LNCAP (cell line): ENCODE measurements at regions not wholly inside any gene's neighbourhood (a gene's known extent, or its start where the extent isn't known, plus 50 kb on each side); places are given as distances from the start of the nearest gene placed in this dataset.

ENCODE experiments used
- TF ChIP-seq, protein P1 (sequence below): fragments of 450-650 bp; IDR thresholded peaks from 2 replicates; pipeline ENCODE4 v1.5.1; 2017; ENCODE audit warnings: mild to moderate bottlenecking

DNA sequence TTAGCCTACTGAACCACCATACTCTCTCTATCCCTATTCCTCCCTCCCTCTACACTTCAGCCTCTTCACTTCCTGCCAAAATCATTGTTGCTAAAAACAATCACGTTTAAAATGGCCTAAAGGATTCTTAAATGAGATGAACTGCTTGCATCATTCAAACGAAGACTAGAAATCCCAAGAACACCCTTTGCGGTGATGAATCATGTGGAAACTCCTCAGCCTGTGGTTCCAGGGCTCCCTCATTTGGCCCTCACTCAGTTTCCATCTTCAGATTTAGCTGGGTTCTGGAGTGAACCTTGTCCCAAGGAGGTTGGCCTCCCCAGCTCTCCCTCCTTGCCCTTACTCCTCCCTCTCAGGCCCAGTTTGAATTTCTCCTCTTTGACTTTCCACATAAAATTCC lies 125.6 kb upstream of the CDC42EP3 start:
- TF ChIP-seq, protein P1, sequence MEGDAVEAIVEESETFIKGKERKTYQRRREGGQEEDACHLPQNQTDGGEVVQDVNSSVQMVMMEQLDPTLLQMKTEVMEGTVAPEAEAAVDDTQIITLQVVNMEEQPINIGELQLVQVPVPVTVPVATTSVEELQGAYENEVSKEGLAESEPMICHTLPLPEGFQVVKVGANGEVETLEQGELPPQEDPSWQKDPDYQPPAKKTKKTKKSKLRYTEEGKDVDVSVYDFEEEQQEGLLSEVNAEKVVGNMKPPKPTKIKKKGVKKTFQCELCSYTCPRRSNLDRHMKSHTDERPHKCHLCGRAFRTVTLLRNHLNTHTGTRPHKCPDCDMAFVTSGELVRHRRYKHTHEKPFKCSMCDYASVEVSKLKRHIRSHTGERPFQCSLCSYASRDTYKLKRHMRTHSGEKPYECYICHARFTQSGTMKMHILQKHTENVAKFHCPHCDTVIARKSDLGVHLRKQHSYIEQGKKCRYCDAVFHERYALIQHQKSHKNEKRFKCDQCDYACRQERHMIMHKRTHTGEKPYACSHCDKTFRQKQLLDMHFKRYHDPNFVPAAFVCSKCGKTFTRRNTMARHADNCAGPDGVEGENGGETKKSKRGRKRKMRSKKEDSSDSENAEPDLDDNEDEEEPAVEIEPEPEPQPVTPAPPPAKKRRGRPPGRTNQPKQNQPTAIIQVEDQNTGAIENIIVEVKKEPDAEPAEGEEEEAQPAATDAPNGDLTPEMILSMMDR: no peak

DNA sequence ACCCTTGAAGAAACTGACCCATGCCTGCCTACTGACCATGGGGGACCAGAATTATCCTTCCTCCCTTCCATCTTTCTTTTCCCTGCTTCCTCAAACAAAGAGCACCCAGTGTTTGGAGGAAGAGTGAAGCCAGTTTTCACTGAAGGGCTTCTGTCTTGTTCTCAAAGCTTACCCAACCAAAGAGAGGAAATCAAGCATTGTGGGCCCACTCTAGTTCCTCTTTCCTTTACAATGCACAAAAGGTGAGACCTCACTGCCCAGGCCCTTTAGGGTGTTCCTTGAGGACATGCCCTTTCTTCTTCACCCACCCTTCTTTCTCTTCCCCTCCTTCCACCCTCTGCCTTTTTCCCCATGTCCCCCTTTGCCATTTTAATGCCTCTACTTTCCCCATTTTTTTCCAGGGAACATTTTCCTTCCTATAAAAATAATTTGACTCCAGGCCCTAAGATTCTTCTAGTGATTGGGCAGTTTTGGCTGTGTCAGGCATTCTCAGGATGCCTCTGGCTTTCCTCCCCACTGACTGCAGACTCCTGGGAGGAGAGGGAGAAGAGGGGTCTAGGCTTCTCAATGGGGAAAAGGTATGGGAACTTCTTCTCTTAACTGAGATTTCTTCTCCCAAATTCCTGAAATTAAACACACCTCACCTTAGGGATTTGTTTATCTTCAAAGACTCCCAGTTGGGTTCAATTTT lies 126.6 kb upstream of the RMDN2 start:
- TF ChIP-seq, protein P1: no peak

GRCh38 chr2:37800176-37800858 lies 124.8 kb upstream of the RMDN2 start:
- TF ChIP-seq, protein P1: no peak

GRCh38 chr2:37802211-37802752 lies 122.8 kb upstream of the RMDN2 start:
- TF ChIP-seq, protein P1: no peak

DNA sequence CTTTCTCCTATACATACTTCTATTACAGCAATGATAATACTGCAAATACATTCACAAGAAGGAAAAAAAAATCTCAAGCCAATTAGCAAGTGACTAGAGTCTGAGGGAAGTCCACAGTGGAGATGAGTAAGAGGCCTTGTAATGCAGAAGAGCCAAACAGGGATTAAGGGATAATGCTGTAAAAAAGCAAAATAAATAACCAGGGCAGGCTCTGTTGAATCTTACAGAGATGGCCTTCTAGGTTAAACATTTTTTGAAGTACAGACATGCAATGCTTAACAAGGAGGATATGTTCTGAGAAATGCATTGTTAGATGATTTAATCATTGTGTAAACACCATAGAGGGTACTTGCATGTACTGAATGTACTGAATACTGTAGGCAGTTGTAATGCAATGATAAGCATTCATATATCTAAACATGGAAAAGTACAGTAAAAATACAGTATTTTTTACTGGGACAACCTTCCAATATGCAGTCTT lies 122.1 kb upstream of the RMDN2 start:
- TF ChIP-seq, protein P1: no peak

GRCh38 chr2:37809525-37809924 lies 115.6 kb upstream of the RMDN2 start:
- TF ChIP-seq, protein P1: peak; percentile 59

GRCh38 chr2:37809931-37810570 lies 115.0 kb upstream of the RMDN2 start:
- TF ChIP-seq, protein P1: no peak
